ENCODE measurements at regions not wholly inside any gene's neighbourhood (a gene's known extent, or its start where the extent isn't known, plus 50 kb on each side); places are given as distances from the start of the nearest gene placed in this dataset.

GRCh38 chr15:36517758-36518157 lies 61.7 kb upstream of the CDIN1 start:
- H4K20me1 ChIP-seq (ENCODE audit: control insufficient read depth, extremely low read depth, insufficient read depth, low read length), result no peaks in the 10 kb centered on the region
- H3K4me2 ChIP-seq (ENCODE audit: extremely low read depth, insufficient read depth, low read length), result no peak overlapping the region
- H2AFZ ChIP-seq (ENCODE audit: low read length), result no peak overlapping the region
- H3K9me3 ChIP-seq (ENCODE audit: control insufficient read depth, insufficient read depth, low read depth, low read length), result no peaks in the 10 kb centered on the region
- TF ChIP-seq EZH2 (IDR thresholded peaks at IDR 0.05; ENCODE audit: low read length, missing control alignments) (no peak), CTCF (conservative IDR thresholded peaks at IDR 0.05 in 1 of 2, IDR thresholded peaks at IDR 0.05 in 1 of 2; ENCODE audit: low read depth in 1 of 2, low read length in 2 of 2) (no peak)
- no peak overlapping the region for H3K4me3 ChIP-seq (replicated peaks in 1 of 4; ENCODE audit: control extremely low read depth in 1 of 4, insufficient read depth in 1 of 4, low read depth in 3 of 4, low read length in 4 of 4)
- no peaks in the 10 kb centered on the region for H3K36me3 ChIP-seq (ENCODE audit: control insufficient read depth, insufficient read depth, low read length)
- H3K79me2 ChIP-seq (ENCODE audit: control insufficient read depth, insufficient read depth, low read length), result no peaks in the 10 kb centered on the region
- no peak overlapping the region for H3K9ac ChIP-seq (ENCODE audit: insufficient read depth, low read length)
- no peak overlapping the region for H3K27ac ChIP-seq (ENCODE audit: insufficient read depth, low read length)
- no peaks in the 10 kb centered on the region for H3K4me1 ChIP-seq (ENCODE audit: control insufficient read depth, extremely low read depth, insufficient read depth, low read length)
- no peaks in the 10 kb centered on the region for H3K27me3 ChIP-seq (ENCODE audit: control insufficient read depth, insufficient read depth, low read length)
- no peak for DNase-seq (ENCODE audit: low read depth in 2 of 2)

GRCh38 chr15:36519067-36519466 lies 60.4 kb upstream of the CDIN1 start:
- Histone ChIP-seq H3K27ac (ENCODE audit: insufficient read depth, low read length) (no peak overlapping the region), H3K36me3 (ENCODE audit: control insufficient read depth, insufficient read depth, low read length) (no peaks in the 10 kb centered on the region), H2AFZ (ENCODE audit: low read length) (no peak overlapping the region), H3K4me2 (ENCODE audit: extremely low read depth, insufficient read depth, low read length) (no peak overlapping the region), H3K9ac (ENCODE audit: insufficient read depth, low read length) (no peak overlapping the region), H3K27me3 (ENCODE audit: control insufficient read depth, insufficient read depth, low read length) (no peaks in the 10 kb centered on the region), H4K20me1 (ENCODE audit: control insufficient read depth, extremely low read depth, insufficient read depth, low read length) (no peaks in the 10 kb centered on the region), H3K4me3 (replicated peaks in 1 of 4; ENCODE audit: control extremely low read depth in 1 of 4, insufficient read depth in 1 of 4, low read depth in 3 of 4, low read length in 4 of 4) (no peak overlapping the region), H3K4me1 (ENCODE audit: control insufficient read depth, extremely low read depth, insufficient read depth, low read length) (no peaks in the 10 kb centered on the region), H3K9me3 (ENCODE audit: control insufficient read depth, insufficient read depth, low read depth, low read length) (no peaks in the 10 kb centered on the region), H3K79me2 (ENCODE audit: control insufficient read depth, insufficient read depth, low read length) (no peaks in the 10 kb centered on the region)
- no peak for DNase-seq (ENCODE audit: low read depth in 2 of 2)
- TF ChIP-seq EZH2 (IDR thresholded peaks at IDR 0.05; ENCODE audit: low read length, missing control alignments) (no peak), CTCF (conservative IDR thresholded peaks at IDR 0.05 in 1 of 2, IDR thresholded peaks at IDR 0.05 in 1 of 2; ENCODE audit: low read depth in 1 of 2, low read length in 2 of 2) (no peak)

GRCh38 chr15:36525430-36525829 lies 54.0 kb upstream of the CDIN1 start:
- no peak overlapping the region for H3K27ac ChIP-seq (ENCODE audit: insufficient read depth, low read length)
- TF ChIP-seq CTCF (conservative IDR thresholded peaks at IDR 0.05 in 1 of 2, IDR thresholded peaks at IDR 0.05 in 1 of 2; ENCODE audit: low read depth in 1 of 2, low read length in 2 of 2) (no peak), EZH2 (IDR thresholded peaks at IDR 0.05; ENCODE audit: low read length, missing control alignments) (no peak)
- H3K4me3 ChIP-seq (replicated peaks in 1 of 4; ENCODE audit: control extremely low read depth in 1 of 4, insufficient read depth in 1 of 4, low read depth in 3 of 4, low read length in 4 of 4), result no peak overlapping the region
- no peaks in the 10 kb centered on the region for H3K79me2 ChIP-seq (ENCODE audit: control insufficient read depth, insufficient read depth, low read length)
- DNase-seq (ENCODE audit: low read depth in 2 of 2), result no peak
- no peak overlapping the region for H3K9ac ChIP-seq (ENCODE audit: insufficient read depth, low read length)
- no peak overlapping the region for H2AFZ ChIP-seq (ENCODE audit: low read length)
- no peaks in the 10 kb centered on the region for H3K4me1 ChIP-seq (ENCODE audit: control insufficient read depth, extremely low read depth, insufficient read depth, low read length)
- no peaks in the 10 kb centered on the region for H3K27me3 ChIP-seq (ENCODE audit: control insufficient read depth, insufficient read depth, low read length)
- no peaks in the 10 kb centered on the region for H4K20me1 ChIP-seq (ENCODE audit: control insufficient read depth, extremely low read depth, insufficient read depth, low read length)
- no peak overlapping the region for H3K4me2 ChIP-seq (ENCODE audit: extremely low read depth, insufficient read depth, low read length)
- no peaks in the 10 kb centered on the region for H3K36me3 ChIP-seq (ENCODE audit: control insufficient read depth, insufficient read depth, low read length)
- H3K9me3 ChIP-seq (ENCODE audit: control insufficient read depth, insufficient read depth, low read depth, low read length), result no peaks in the 10 kb centered on the region
